CD4-positive, alpha-beta T cell treated with Interleukin-4 for 4 hours (primary cell): ENCODE measurements at regions not wholly inside any gene's neighbourhood (a gene's known extent, or its start where the extent isn't known, plus 50 kb on each side); places are given as distances from the start of the nearest gene placed in this dataset.
"Not testable (repeated sequence)": the region's sequence is repeated elsewhere in the genome, so short reads cannot be mapped to it uniquely, and the experiment has no call there.

Experiments
- DNase-seq: peaks from one replicate; pipeline ENCODE4 v3.0.0-alpha.2; 2020

DNA sequence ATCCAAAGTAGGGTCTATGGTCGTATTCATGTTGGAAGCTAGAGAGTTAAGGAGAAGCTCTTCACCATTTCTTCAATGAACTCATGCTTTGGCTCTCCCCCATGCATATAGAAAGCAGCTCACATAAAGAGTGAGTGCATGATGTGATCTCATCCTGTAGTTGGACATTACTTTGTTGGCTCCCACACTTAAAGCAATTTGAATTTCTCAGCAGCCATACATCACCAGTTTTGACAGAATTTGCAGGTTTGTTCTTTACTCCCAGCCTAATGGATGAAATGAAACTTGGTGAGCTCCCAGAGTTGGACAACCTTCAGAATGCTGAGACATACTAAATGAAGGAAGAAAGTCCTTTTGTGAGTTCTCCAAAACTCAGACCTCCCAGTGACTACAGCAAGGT lies 613.5 kb downstream of the IQCM start:
- no peak for DNase-seq

DNA sequence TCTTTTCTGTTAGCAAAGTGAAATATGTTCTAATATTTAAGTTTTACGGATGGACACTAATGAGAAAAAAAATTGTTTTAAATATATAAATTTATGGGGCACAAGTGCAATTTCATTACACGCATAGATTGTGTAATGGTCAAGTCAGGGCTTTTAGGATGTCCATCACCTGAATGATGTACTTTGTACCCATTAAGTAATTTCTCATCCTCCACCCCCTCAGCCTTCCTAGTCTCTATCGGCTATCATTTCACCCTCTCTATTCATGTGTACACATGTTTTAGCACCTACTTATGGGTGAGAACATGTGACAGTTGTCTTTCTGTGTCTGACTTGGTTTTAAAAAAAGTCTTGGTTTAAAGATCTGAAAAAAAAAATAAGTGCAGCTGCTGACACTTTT lies 616.0 kb downstream of the IQCM start:
- DNase-seq = no peak

DNA sequence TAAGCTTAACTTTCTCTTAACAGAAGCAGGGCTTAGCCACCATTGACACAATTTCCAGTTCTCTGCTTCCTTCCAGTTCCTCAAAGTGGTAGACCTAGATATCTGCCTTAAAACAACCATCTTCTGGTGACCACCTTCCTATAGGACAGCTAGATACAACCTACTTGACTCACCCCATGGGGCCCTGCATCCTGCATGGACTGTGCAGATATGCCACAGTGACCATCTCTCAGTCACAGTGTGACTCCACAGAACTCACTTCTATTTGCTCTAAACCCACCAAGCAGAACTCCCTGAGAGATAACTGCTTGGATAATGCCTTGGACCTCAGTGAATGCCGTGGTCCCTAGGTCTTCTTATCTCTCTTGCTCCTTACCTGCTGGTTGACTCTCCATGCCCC lies 621.6 kb downstream of the IQCM start:
- no peak for DNase-seq

DNA sequence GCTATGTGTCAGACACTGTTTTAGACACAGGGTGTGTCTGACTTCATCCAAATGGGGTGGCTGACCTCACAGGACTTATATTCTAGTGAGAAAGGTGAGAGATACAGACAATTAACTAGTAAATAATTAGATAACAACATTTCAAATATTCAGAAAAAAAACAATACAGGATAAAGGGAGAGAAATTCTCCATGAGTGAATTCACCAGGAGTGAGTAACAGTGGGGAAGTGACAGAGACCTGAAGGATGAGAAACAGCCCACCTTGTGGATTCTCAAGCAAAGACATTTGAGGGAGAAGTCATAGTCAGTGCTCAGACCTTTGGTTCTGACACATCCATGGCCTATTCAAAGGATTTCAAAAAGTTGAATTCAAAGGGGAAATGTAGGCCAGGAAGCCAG lies 627.9 kb downstream of the IQCM start:
- no peak for DNase-seq

DNA sequence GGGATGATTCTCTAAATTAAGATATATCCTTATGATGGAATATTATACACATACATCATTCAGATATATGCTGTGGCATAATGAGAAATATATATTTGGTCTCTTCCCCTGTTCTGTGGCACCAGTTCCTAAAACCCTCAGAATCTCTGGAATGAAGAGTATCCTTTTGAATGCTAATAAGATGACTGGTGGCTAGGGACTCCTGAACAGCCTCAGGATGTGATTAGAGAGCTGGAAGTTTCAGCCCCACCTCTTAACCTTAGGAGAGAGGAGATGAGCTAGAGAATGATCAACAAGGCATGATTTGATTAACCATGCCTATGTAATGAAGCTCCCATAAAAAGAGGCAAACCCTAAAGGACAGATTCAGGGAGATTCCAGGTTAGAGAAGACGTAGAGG lies 632.0 kb downstream of the IQCM start:
- no peak for DNase-seq

DNA sequence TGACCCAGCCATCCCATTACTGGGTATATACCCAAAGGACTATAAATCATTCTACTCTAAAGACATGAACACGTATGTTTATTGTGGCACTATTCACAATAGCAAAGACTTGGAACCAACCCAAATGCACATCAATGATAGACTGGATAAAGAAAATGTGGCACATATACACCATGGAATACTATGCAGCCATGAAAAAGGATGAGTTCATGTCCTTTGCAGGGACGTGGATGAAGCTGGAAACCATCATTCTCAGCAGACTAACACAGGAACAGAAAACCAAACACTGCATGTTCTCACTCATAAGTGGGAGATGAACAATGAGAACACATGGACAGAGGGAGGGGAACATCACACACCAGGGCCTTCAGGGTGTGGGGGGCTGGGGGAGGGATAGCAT lies 634.2 kb downstream of the IQCM start:
- DNase-seq = not testable (repeated sequence)

DNA sequence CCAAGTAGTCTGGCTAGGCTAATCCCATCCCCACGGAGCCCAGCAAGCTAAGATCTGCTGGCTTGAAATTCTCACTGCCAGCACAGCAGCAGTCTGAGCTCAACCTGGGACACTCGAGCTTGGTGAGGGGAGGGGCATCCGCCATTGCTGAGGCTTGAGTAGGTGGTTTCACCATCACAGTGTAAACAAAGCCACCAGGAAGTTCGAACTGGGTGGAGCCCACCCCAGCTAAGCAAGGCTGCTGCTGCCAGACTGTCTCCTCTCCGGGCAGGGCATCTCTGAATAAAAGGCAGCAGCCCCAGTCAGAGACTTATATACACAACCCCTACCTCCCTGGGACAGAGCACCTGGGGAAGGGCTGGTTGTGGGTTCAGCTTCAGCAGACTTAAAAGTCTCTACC lies 639.6 kb downstream of the IQCM start:
- DNase-seq = no peak

DNA sequence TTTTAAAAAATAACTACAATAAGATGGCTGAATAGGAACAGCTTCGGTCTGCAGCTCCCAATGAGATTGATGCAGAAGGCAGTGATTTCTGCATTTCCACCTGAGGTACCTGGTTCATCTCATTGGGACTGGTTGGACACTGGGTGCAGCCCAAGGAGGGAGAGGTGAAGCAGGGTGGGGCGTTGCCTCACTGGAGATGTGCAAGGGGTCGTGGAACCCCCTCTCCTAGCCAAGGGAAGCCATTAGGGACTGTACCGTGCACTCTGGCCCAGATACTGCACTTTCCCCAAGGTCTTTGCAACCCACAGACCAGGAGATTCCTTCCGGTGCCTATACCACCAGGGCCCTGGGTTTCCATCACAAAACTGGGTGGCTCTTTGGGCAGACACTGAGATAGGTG lies 640.1 kb downstream of the IQCM start:
- no peak for DNase-seq

DNA sequence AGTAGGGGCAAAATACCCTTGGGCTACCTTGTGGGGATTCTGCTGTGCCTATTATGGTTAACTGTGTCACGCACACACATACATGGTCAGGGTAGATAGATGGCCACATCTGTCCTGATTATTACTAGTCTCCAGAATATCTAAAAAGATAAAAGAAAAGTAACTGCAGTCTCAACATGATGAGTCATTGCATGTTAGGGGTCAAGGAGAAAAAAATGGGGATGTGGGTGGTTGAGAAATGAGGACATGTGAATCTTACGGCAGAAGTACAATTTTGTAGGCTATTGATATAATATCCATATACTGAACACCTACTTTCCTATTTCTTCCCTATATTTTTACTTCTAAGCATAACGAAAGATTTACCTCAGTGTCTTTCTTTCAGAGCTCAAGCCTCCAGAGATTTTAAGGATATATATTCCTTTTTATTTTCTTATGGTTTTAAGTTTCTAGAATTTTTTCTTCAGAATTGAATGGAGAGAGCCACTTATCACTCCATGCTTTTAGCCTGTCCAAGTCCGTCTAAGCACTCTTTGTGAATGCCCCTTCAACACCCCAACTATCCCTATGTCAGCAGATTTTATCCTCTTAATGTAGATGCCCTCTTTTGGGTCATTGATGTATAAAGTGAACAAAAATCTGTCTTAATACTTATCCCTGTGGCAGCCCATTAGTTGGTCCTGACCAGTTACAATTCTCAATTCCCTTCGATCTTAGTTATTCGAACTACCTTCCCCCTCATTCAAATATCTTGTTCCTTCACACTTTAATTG lies 642.2 kb downstream of the IQCM start:
- DNase-seq = no peak

DNA sequence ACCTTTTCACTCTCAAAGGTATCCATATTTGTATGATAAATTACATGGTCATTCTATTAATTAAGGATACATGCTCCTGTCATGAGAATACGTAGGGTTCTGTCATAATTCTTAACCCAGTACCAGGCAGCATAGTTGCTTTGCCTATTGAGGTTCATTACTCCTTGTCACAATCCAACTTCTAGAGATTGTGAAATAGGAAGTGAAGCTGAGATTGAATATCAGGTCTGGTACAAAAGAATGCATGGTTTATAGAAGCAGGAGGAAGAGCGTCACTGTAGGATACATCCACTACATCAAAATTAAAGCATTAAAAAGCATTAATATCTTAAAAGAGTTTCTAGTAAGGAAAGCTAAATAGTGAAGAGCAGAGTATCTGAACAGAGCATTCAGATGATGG lies 647.0 kb downstream of the IQCM start:
- DNase-seq = no peak

DNA sequence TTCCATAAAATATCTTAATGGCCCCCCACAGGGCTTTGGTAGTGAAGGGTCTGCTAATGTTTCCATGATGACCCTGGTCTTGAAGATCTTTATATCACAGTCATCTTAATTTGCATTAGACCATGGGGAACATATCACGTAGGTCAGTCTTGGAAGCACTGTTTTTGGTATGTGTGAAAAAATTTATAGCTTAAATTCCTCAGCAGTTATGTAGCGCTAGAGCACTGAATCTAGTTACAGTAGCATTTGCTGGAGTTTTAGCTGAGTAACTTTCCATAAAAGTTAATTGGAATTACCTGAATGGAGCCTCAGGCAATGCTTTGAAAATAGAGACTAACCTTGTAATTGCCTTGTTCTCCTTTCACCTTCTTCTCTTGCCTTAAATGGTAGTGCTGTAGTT lies 648.8 kb downstream of the IQCM start:
- no peak for DNase-seq

DNA sequence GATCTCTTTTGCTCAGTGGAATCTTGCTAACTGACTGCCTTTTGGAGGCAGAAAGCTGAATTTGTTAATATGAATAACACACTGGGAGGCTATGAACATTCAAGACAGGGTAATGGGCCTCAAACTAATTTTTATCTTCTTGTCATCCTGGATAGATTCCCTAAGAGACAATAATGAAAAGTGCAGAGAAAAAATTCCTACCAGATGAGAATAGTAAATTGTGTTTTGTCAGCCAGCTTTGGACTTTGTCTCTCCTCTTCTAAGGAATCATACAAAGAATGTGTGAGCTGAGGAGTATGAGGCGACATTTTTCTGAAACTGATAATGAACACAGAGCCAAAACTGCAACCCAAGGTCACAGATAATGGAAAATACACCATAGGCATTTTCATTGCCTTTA lies 649.3 kb downstream of the IQCM start:
- DNase-seq = no peak

DNA sequence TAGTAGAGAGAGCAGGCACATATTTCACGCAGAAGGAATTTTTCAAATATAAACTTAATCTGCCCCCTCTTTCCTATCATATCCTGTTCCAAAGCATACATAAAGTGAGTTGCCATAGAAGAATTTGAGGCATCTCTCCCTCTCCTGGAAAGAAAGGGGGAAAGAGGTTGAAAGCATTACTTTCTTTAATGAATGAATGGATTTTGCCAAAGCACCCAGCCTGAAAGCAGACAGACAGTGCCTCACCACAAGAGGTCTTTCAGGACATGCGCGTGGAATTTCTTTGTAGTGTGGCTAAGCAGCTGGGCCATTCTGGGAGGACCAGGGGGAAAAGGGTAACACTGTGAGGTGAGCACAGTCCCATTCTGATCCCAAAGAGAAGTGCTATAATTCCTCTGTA lies 651.4 kb downstream of the IQCM start:
- DNase-seq = no peak

DNA sequence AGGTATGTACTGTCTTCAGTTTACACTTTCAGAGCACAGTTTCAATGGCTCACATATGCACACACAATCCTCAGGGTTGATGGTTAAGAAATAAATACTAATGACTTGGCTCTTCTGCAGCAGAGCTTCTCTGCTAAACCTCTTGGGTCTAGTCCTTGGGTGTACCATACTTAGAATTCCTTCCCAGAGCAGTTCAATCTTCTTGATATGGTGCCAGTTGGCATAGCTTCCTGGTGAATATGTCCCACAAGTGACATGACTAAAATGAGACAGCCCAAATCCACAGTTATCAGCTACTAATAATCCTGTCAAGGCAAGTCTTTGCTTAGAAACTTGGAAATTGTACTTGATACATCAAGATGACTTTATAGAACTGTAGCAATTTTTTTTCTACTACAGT lies 654.4 kb downstream of the IQCM start:
- no peak for DNase-seq

DNA sequence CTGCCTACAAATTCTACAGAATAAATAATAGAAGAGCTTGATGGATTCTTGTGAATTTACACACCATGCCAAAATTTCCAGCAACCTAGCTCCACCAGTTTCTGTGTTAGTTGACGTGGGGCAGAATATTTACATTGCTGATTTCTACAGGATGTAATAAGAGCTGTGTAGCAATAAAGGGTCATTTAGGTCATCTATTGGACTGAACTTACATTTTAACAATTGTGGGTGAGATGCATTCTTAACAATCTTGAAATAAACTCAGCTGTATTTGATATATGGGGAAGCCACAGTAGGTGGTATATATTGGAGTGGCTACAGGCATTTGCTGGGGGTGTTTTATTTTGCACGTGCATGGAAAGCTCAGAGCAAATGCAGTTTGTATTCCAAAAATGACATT lies 655.3 kb downstream of the IQCM start:
- DNase-seq = no peak

DNA sequence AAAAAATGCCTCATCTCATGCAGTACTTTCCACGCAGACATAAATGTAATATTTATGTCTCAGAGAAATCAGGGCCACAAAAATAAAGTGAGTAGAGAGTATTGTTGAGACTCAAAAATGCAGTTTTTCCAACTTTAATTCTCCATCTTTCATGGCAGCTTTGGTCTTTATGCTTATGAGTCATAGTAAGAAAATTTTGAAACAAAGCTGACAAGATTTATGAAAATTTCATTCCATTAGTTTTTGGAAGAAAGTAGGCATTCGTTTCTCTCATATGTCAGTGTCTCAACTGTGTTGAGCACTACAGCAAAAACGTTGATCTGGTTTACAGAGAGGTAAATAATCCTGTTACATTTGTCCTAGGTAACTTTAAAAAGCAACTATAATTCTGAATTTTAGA lies 656.8 kb downstream of the IQCM start:
- no peak for DNase-seq

DNA sequence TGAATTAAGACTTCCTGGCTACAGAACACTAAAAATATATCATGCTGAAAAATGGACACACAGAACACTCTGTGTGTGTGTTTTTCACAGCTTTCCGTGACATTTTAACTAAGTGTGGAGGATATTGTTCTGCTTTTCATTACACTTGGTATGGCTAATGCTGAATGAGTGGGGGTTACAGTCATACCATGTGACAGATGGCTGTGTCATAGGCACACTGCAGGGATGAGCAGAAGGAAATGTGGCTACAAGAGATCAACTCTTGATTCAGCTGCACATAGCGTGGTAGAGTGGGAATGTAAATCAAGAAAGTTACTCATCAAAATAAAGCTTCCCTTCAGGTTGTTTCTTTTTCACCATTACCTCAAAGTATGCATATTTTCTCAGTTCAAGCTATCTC lies 669.8 kb downstream of the IQCM start:
- DNase-seq = no peak

DNA sequence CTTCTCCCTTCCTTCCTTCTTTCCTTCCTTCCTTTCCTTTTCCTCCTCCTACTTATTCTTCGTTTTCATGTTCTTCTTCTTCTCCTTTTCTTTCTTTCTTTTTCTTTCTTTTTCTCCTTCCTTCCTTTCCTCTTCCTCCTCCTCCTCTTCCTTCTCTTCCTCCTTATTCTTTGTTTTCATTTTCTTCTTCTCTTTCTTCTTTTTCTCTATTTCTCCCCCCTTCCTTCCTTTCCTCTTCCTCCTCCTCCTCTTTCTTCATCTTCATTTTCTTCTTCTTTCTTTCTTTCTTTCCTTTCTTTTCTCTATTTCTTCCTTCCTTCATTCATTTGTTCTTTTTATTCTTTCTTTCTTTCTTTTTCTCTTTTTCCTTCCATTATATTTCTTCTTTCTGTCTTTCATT lies 671.6 kb downstream of the IQCM start:
- no peak for DNase-seq

DNA sequence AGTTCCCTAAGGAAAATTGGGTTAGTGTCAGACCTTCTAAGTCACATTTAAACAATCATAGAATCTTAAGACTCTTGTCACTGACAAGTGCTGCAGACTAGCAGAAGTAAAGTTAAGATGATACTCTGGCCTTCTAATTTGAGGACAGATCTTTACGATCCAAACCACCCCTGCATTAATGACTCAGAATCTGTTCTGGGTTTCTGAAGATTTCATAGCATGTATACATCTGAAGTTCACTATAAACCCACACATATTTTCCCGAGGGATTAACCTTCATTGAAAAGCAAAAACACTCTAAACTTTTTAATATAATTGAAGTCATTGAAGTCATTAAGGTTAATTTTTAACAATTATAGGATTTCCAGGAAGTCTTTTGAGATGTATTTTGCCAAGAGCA lies 674.3 kb downstream of the IQCM start:
- no peak for DNase-seq

DNA sequence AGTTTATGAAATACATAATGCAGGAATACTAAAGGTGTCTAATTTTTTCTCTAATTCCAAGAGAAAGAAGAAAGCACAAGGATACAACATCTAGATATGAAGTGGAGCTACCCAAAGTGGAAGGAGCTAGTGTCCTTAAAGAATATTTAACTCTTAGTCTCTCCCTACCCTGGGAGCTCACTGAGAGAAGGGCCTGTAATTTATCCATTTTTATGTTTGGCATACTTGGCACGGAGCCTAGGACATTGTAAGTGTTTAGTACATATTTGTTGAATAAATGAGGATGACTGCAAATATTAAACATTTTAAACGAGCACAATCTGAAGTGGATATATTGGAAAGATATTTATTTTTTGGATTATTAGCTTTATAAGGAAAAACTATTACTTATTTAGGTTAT lies 674.8 kb downstream of the IQCM start:
- no peak for DNase-seq

DNA sequence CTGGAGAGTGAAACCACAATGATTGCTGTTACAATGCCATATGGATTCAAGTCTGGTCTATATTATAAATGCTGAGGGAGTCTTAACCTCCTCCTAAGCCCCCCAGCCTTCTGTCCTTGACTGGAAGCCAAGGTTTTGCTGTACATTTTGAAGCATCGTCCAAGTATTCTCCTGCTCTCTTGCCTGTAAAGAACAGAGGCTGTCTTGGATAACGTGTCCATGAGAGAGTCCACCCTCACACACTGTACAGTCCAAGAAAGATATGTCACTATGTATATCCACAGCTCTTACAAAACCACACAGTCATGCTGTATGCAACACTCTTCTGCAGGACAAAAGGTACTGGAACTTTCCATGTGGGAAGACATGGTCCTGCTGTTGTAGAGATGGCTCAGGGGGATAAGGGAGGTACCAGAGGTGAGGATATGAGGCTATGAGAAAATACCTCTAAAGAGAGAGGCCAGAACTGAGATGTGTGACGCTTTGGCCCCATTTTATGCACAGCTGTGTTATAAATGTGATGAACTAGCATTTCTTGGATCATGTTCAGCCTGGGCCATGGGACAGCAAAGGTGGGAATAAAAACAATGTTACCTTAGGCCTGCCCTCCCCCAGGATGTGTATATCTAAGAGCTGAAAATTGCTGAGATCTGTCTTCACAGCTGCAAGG lies 678.6 kb downstream of the IQCM start:
- DNase-seq = no peak

DNA sequence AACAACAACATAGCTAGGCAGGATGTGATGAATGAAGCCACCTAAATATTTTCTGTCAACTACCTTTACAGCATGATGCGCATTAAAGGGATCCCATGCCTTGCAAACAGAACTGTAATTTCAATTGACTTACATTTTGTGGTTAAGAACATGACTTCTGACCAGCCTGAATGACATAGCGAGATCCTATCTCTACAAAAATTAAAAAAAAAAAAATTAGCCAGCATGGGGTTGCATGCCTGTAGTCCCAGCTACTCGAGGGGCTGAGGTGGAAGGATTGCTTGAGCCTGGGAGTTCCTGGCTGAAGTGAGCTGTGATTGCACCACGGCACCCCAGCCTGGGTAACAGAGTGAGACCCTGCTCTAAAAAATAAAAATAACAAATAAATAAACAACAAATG lies 680.6 kb downstream of the IQCM start:
- no peak for DNase-seq

DNA sequence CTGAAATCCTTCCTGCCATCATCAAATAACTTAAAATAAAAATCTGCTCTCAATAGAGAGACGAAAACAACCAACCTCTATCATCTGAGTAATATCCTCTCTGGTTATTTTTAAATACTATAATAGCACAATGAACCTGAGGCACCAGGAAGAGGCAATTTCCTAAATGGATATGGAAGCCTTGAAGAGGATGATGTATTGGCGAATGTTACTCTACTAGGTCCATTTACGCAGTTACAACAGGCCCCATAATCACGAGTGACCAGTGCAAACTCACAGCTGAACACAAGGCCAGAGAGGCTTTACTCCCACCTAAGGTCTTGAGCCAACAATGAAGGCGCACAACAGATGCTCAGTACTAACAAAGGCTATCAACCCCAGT lies 678.8 kb upstream of the NR3C2 start:
- no peak for DNase-seq

DNA sequence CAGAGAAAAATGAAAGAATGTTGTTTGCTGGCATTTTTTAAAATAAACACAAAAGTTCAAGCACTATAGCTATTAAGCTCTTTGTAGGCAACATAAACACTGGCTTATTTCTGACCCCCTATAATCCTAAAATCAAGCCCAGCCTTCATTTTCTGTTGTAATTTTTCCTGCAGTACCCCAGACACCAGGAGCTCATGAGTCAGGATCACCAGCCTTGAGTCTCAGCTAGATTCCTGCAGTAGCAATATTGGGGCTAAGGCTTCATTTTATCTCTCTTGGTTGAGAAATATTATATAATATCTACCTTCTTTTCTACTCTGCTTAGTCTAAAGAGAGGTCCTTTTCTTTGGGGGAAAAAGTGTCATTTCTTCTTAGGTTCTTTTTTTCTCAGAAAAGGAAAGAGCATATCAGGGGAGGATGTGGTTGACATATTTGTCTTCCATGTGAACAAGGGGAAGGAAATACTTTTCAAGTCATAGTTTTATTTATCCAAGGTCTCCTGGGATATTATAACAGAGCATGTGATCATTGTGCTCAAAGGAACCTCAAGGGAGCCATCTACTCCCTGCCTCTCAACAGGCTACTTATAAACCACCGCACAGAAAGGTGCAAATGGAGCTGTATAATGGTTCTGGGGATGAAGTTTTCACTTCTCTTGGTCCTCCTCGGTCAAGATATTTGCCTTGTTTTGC lies 678.3 kb upstream of the NR3C2 start:
- no peak for DNase-seq

DNA sequence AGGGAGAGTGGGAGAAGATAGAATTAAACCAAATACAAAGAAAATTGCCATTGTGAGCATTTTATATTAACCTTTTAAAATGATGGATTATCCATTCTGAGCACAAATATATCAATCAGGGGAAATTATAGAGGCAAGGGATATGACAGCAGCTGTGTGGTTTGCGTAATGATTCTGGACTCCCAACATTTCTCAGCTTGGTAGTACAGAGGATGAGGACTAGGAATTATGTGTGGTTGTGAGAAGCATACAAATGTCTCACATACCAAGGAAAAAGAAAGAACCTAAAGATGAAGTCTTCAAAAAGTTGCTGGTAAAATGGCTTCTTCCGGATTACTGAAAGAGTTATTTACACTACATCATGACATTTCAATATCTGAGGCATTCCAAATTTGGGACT lies 674.6 kb upstream of the NR3C2 start:
- DNase-seq = no peak
